GM18873 (cell line): ENCODE measurements at regions not wholly inside any gene's neighbourhood (a gene's known extent, or its start where the extent isn't known, plus 50 kb on each side); places are given as distances from the start of the nearest gene placed in this dataset.

Experiments
- ATAC-seq: cut with Tn5 transposase; IDR thresholded peaks from one replicate; pipeline ENCODE4 v1.9.1; 2021; ENCODE audit warnings: mild to moderate bottlenecking, moderate library complexity, moderate number of reproducible peaks; ENCODE audit not compliant: unreplicated experiment, low FRiP score

- no peak for ATAC-seq
These were observed 50.1 kb upstream of the ADAMTS16 start for GRCh38 chr5:5089895-5090649.
